ENCODE measurements at regions not wholly inside any gene's neighbourhood (a gene's known extent, or its start where the extent isn't known, plus 50 kb on each side); places are given as distances from the start of the nearest gene placed in this dataset.
A peak's percentile ranks its signal among the peaks of the same experiment; 100 is the strongest.

- no peak overlapping the region for H3K9ac ChIP-seq (ENCODE audit: insufficient read depth in 1 of 2, low read length in 2 of 2)
- H3K4me1 ChIP-seq (ENCODE audit: control insufficient read depth in 5 of 5, insufficient read depth in 5 of 5, low read length in 5 of 5), result no peaks in the 10 kb centered on the region
- WGBS, 2 donors, result 11 to 20% methylated on average over 4 of the region's 4 CpGs
- no peak overlapping the region for H3K4me3 ChIP-seq
- H3K36me3 ChIP-seq (ENCODE audit: control insufficient read depth in 4 of 4, insufficient read depth in 4 of 4, low read length in 4 of 4), result no peaks in the 10 kb centered on the region
- ATAC-seq (ENCODE audit: insufficient read depth, low FRiP score), result no peak
- peak; percentile 61 for TF ChIP-seq CTCF (IDR thresholded peaks at IDR 0.05; ENCODE audit: control extremely low read depth, extremely low read depth)
- DNase-seq, result peak; percentile 78 to 79 (median 79)
- no peak overlapping the region for H3K27ac ChIP-seq (ENCODE audit: low read depth in 1 of 2, low read length in 1 of 2)
- H3K27me3 ChIP-seq (ENCODE audit: control insufficient read depth in 3 of 3, insufficient read depth in 3 of 3, low read length in 2 of 3), result no peaks in the 10 kb centered on the region
- H3K9me3 ChIP-seq (ENCODE audit: control insufficient read depth in 4 of 4, insufficient read depth in 3 of 4, low read length in 3 of 4), result peaks cover 0 to 3% (median 0%) of the 10 kb centered on the region in 4 donors
These were observed 274.9 kb upstream of the GALNT17 start for GRCh38 chr7:70856901-70857630.

GRCh38 chr7:70857793-70858545 is 274.0 kb upstream of the GALNT17 start:
- no peak for ATAC-seq (ENCODE audit: insufficient read depth, low FRiP score)

GRCh38 chr7:70867513-70867912 is 264.4 kb upstream of the GALNT17 start:
- Histone ChIP-seq H3K27me3 (ENCODE audit: control insufficient read depth in 3 of 3, insufficient read depth in 3 of 3, low read length in 2 of 3) (no peaks in the 10 kb centered on the region), H3K4me1 (ENCODE audit: control insufficient read depth in 5 of 5, insufficient read depth in 5 of 5, low read length in 5 of 5) (no peaks in the 10 kb centered on the region), H3K9me3 (ENCODE audit: control insufficient read depth in 4 of 4, insufficient read depth in 3 of 4, low read length in 3 of 4) (peaks cover 0 to 9% (median 2%) of the 10 kb centered on the region in 4 donors), H3K9ac (ENCODE audit: insufficient read depth in 1 of 2, low read length in 2 of 2) (no peak overlapping the region), H3K27ac (ENCODE audit: low read depth in 1 of 2, low read length in 1 of 2) (no peak overlapping the region), H3K4me3 (no peak overlapping the region), H3K36me3 (ENCODE audit: control insufficient read depth in 4 of 4, insufficient read depth in 4 of 4, low read length in 4 of 4) (no peaks in the 10 kb centered on the region)
- 45 to 53% methylated on average over 5 of the region's 5 CpGs for WGBS, 2 donors
- no peak for ATAC-seq (ENCODE audit: insufficient read depth, low FRiP score)
- TF ChIP-seq CTCF (IDR thresholded peaks at IDR 0.05; ENCODE audit: control extremely low read depth, extremely low read depth), result no peak
- no peak for DNase-seq

More at GRCh38 chr7:70857793-70858545, 274.0 kb upstream of the GALNT17 start:
- 90 to 91% methylated on average over 2 of the region's 2 CpGs for WGBS, 2 donors
- no peak for TF ChIP-seq CTCF (IDR thresholded peaks at IDR 0.05; ENCODE audit: control extremely low read depth, extremely low read depth)
- H3K9me3 ChIP-seq (ENCODE audit: control insufficient read depth in 4 of 4, insufficient read depth in 3 of 4, low read length in 3 of 4), result peaks cover 0 to 3% (median 0%) of the 10 kb centered on the region in 4 donors
- no peak overlapping the region for H3K27ac ChIP-seq (ENCODE audit: low read depth in 1 of 2, low read length in 1 of 2)
- H3K4me3 ChIP-seq, result no peak overlapping the region
- no peaks in the 10 kb centered on the region for H3K4me1 ChIP-seq (ENCODE audit: control insufficient read depth in 5 of 5, insufficient read depth in 5 of 5, low read length in 5 of 5)
- no peak overlapping the region for H3K9ac ChIP-seq (ENCODE audit: insufficient read depth in 1 of 2, low read length in 2 of 2)
- H3K27me3 ChIP-seq (ENCODE audit: control insufficient read depth in 3 of 3, insufficient read depth in 3 of 3, low read length in 2 of 3), result no peaks in the 10 kb centered on the region
- DNase-seq, result no peak
- H3K36me3 ChIP-seq (ENCODE audit: control insufficient read depth in 4 of 4, insufficient read depth in 4 of 4, low read length in 4 of 4), result no peaks in the 10 kb centered on the region
